ENCODE measurements at regions not wholly inside any gene's neighbourhood (a gene's known extent, or its start where the extent isn't known, plus 50 kb on each side); places are given as distances from the start of the nearest gene placed in this dataset.
"Not testable (repeated sequence)": the region's sequence is repeated elsewhere in the genome, so short reads cannot be mapped to it uniquely, and the experiment has no call there.

GRCh38 chr7:110420788-110421187 is 670.1 kb upstream of the LRRN3 start:
- Histone ChIP-seq H3K9me3 (ENCODE audit: low read length) (no peaks in the 10 kb centered on the region), H3K4me1 (ENCODE audit: insufficient read depth, low read length) (no peaks in the 10 kb centered on the region), H4K20me1 (ENCODE audit: low read length) (no peaks in the 10 kb centered on the region), H3K4me2 (ENCODE audit: low read length) (no peak overlapping the region), H3F3A (ENCODE audit: low read length, unreplicated experiment) (no peaks in the 10 kb centered on the region), H3K9me2 (replicated peaks; ENCODE audit: low read length) (no peaks in the 10 kb centered on the region), H2AFZ (ENCODE audit: low read length) (no peak overlapping the region), H3K27me3 (ENCODE audit: low read length) (no peaks in the 10 kb centered on the region), H3K9ac (ENCODE audit: low read length) (no peak overlapping the region), H3K79me2 (ENCODE audit: low read length) (no peaks in the 10 kb centered on the region), H3K27ac (ENCODE audit: low read length) (no peak overlapping the region), H3K4me3 (ENCODE audit: low read length) (no peak overlapping the region), H3K36me3 (ENCODE audit: low read depth, low read length) (no peaks in the 10 kb centered on the region)
- ATAC-seq, result no peak
- ChIA-PET CTCF (no interaction called here), POLR2A (ENCODE audit: unreplicated experiment) (no interaction called here)
- intact Hi-C loops (cut with micrococcal nuclease), result no loop called here
- no peak for DNase-seq
- no TSS peak for BruUV-seq (replicated peaks)
- no peak for TF ChIP-seq EZH2phosphoT487 (IDR thresholded peaks at IDR 0.05; ENCODE audit: borderline replicate concordance, low read length)
- no peak for TF ChIP-seq CTCF (conservative IDR thresholded peaks at IDR 0.05; ENCODE audit: low read depth, low read length)
- no peak for TF ChIP-seq EZH2 (IDR thresholded peaks at IDR 0.05; ENCODE audit: low read length, unreplicated experiment)

DNA sequence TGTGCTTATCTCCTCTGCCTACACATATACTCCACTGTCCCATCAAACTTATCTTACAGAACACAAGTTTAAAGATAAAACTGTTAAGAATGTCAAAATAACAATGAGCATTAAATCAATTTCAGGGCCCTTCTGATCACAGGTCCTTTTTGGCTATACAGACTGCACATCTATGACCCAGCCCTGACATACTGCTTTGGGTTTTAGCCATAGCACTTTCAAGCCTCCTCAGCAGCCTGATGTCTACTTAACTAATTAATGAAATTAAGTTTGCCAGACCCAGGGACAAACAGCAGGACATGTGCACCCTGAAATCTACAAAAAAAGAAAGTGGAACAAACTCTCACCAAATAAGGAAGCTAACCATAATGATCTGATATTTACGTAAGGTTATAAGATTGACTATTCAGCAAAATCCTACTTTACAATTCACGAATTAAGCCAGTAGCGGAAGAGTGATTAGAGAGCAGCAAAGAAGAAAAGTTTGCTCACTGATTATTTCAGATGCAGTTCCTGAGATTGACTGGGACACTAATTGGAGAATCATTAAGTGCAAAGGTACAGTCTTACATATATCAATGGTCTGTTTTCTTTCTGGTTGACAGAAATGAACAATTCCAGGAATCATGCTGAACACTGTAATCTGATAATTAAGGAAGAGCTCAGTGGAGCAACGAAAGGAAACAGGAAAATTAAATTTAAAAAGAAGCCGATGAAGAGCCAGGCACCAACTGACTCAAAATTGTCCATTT is 669.3 kb upstream of the LRRN3 start:
- ATAC-seq, result no peak
- Histone ChIP-seq H4K20me1 (ENCODE audit: low read length) (no peaks in the 10 kb centered on the region), H3K36me3 (ENCODE audit: low read depth, low read length) (no peaks in the 10 kb centered on the region), H2AFZ (ENCODE audit: low read length) (no peak overlapping the region), H3K27me3 (ENCODE audit: low read length) (no peaks in the 10 kb centered on the region), H3K9me3 (ENCODE audit: low read length) (no peaks in the 10 kb centered on the region), H3K4me2 (ENCODE audit: low read length) (no peak overlapping the region), H3K27ac (ENCODE audit: low read length) (no peak overlapping the region), H3K79me2 (ENCODE audit: low read length) (no peaks in the 10 kb centered on the region), H3K9ac (ENCODE audit: low read length) (no peak overlapping the region), H3F3A (ENCODE audit: low read length, unreplicated experiment) (no peaks in the 10 kb centered on the region), H3K4me1 (ENCODE audit: insufficient read depth, low read length) (no peaks in the 10 kb centered on the region), H3K9me2 (replicated peaks; ENCODE audit: low read length) (no peaks in the 10 kb centered on the region), H3K4me3 (ENCODE audit: low read length) (no peak overlapping the region)
- ChIA-PET CTCF (no interaction called here), POLR2A (ENCODE audit: unreplicated experiment) (no interaction called here)
- BruUV-seq (replicated peaks), result no TSS peak
- no peak for DNase-seq
- intact Hi-C loops (cut with micrococcal nuclease), result no loop called here
- no peak for TF ChIP-seq CTCF (conservative IDR thresholded peaks at IDR 0.05; ENCODE audit: low read depth, low read length)
- TF ChIP-seq EZH2 (IDR thresholded peaks at IDR 0.05; ENCODE audit: low read length, unreplicated experiment), result no peak
- no peak for TF ChIP-seq EZH2phosphoT487 (IDR thresholded peaks at IDR 0.05; ENCODE audit: borderline replicate concordance, low read length)

DNA sequence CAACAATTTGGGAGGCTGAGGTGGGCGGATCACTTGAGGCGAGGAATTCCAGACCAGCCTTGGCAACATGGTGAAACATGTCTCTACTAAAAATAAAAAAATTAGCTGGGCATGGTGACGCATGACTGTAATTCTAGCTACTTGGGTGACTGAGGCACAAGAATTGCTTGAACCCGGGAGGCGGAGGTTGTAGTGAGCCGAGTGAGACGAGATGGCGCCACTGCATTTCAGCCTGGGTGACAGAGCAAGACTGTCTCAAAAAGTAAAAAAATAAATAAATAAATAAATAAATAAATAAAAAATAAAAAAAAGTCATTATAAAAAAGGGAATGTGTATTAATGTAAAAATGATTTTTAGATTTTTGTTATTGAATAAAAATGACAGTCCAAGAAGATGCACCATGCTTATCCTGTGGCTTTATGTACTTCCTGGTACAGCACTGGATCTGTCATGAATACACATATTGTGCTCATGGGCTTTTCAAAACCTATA is 658.8 kb upstream of the LRRN3 start:
- H3K36me3 ChIP-seq (ENCODE audit: low read depth, low read length), result no peaks in the 10 kb centered on the region
- DNase-seq (no peak), ATAC-seq (no peak)
- H3K27ac ChIP-seq (ENCODE audit: low read length), result no peak overlapping the region
- BruUV-seq (replicated peaks), result no TSS peak
- no peaks in the 10 kb centered on the region for H4K20me1 ChIP-seq (ENCODE audit: low read length)
- H3K9me3 ChIP-seq (ENCODE audit: low read length), result no peaks in the 10 kb centered on the region
- no peak overlapping the region for H3K4me2 ChIP-seq (ENCODE audit: low read length)
- no peaks in the 10 kb centered on the region for H3K4me1 ChIP-seq (ENCODE audit: insufficient read depth, low read length)
- intact Hi-C loops (cut with micrococcal nuclease), result no loop called here
- TF ChIP-seq EZH2phosphoT487 (IDR thresholded peaks at IDR 0.05; ENCODE audit: borderline replicate concordance, low read length) (no peak), EZH2 (IDR thresholded peaks at IDR 0.05; ENCODE audit: low read length, unreplicated experiment) (no peak), CTCF (conservative IDR thresholded peaks at IDR 0.05; ENCODE audit: low read depth, low read length) (no peak)
- ChIA-PET POLR2A (ENCODE audit: unreplicated experiment) (no interaction called here), CTCF (no interaction called here)
- H3K9ac ChIP-seq (ENCODE audit: low read length), result no peak overlapping the region
- H3K79me2 ChIP-seq (ENCODE audit: low read length), result no peaks in the 10 kb centered on the region
- H3K9me2 ChIP-seq (replicated peaks; ENCODE audit: low read length), result no peaks in the 10 kb centered on the region
- H3K4me3 ChIP-seq (ENCODE audit: low read length), result no peak overlapping the region
- H2AFZ ChIP-seq (ENCODE audit: low read length), result no peak overlapping the region
- H3F3A ChIP-seq (ENCODE audit: low read length, unreplicated experiment), result no peaks in the 10 kb centered on the region
- H3K27me3 ChIP-seq (ENCODE audit: low read length), result no peaks in the 10 kb centered on the region

DNA sequence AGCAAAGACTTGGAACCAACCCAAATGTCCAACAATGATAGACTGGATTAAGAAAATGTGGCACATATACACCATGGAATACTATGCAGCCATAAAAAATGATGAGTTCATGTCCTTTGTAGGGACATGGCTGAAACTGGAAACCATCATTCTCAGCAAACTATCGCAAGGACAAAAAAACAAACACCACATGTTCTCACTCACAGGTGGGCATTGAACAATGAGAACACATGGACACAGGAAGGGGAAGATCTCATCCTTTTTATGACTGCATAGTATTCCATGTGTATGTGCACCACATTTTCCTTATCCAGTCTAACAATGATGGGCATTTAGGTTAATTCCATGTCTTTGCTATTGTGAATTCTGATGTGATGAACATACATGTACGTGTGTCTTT is 652.0 kb upstream of the LRRN3 start:
- H3K27me3 ChIP-seq (ENCODE audit: low read length); H3F3A ChIP-seq (ENCODE audit: low read length, unreplicated experiment); H4K20me1 ChIP-seq (ENCODE audit: low read length); H3K36me3 ChIP-seq (ENCODE audit: low read depth, low read length); H3K9ac ChIP-seq (ENCODE audit: low read length); CTCF ChIA-PET; BruUV-seq (replicated peaks); H3K4me3 ChIP-seq (ENCODE audit: low read length); H2AFZ ChIP-seq (ENCODE audit: low read length); H3K27ac ChIP-seq (ENCODE audit: low read length); H3K4me2 ChIP-seq (ENCODE audit: low read length); H3K4me1 ChIP-seq (ENCODE audit: insufficient read depth, low read length); POLR2A ChIA-PET (ENCODE audit: unreplicated experiment); H3K79me2 ChIP-seq (ENCODE audit: low read length); H3K9me2 ChIP-seq (replicated peaks; ENCODE audit: low read length); intact Hi-C loops (cut with micrococcal nuclease); H3K9me3 ChIP-seq (ENCODE audit: low read length); ATAC-seq; DNase-seq: not testable (repeated sequence)

All from PC-3 (cell line).